ENCODE measurements at regions not wholly inside any gene's neighbourhood (a gene's known extent, or its start where the extent isn't known, plus 50 kb on each side); places are given as distances from the start of the nearest gene placed in this dataset.
A peak's percentile ranks its signal among the peaks of the same experiment; 100 is the strongest.

DNA sequence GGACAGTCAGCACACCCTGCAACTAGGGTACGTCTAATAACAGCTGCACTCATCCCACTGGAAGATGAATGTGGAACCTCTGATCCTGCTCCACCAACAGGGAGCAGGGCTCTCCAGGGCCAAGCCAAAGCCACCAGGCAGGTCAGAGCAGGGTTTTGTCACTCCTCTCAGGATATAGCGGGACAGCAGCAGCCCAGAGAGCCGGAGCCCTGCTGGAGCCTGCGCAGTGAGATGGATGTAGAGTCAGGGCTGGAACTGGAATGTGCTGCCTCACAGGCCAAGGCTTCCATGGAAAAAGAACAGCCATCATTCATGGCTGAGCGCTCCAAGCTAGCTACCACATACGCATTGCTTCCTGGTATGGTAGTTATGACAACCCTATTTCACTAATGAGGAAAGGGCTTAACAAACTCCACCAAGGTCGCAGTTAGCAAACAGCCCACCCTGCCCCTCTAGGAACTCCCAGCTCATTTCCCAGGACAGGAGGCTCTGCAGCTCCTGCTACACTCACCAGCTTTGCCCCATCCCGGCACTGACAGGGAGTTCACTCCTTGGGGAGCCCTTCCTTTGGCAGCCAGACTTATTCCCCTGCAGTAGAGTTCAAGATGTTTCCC lies 85.2 kb downstream of the HS1BP3 start (continued):
- TF ChIP-seq, protein P1, sequence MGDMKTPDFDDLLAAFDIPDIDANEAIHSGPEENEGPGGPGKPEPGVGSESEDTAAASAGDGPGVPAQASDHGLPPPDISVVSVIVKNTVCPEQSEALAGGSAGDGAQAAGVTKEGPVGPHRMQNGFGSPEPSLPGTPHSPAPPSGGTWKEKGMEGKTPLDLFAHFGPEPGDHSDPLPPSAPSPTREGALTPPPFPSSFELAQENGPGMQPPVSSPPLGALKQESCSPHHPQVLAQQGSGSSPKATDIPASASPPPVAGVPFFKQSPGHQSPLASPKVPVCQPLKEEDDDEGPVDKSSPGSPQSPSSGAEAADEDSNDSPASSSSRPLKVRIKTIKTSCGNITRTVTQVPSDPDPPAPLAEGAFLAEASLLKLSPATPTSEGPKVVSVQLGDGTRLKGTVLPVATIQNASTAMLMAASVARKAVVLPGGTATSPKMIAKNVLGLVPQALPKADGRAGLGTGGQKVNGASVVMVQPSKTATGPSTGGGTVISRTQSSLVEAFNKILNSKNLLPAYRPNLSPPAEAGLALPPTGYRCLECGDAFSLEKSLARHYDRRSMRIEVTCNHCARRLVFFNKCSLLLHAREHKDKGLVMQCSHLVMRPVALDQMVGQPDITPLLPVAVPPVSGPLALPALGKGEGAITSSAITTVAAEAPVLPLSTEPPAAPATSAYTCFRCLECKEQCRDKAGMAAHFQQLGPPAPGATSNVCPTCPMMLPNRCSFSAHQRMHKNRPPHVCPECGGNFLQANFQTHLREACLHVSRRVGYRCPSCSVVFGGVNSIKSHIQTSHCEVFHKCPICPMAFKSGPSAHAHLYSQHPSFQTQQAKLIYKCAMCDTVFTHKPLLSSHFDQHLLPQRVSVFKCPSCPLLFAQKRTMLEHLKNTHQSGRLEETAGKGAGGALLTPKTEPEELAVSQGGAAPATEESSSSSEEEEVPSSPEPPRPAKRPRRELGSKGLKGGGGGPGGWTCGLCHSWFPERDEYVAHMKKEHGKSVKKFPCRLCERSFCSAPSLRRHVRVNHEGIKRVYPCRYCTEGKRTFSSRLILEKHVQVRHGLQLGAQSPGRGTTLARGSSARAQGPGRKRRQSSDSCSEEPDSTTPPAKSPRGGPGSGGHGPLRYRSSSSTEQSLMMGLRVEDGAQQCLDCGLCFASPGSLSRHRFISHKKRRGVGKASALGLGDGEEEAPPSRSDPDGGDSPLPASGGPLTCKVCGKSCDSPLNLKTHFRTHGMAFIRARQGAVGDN (CRISPR knock-in tag; IDR thresholded peaks at IDR 0.05), result peak; percentile 68
- TF ChIP-seq TEAD3 (CRISPR knock-in tag; optimal IDR thresholded peaks at IDR 0.05; ENCODE audit: borderline replicate concordance) (peak; percentile 50), ZC3H13 (CRISPR knock-in tag; IDR thresholded peaks at IDR 0.05) (no peak), ZNF207 (IDR thresholded peaks at IDR 0.05; ENCODE audit: borderline replicate concordance) (no peak), RFX1 (IDR thresholded peaks at IDR 0.05) (peak; percentile 60; the same call in 1 of the 2 replicates), NR1H2 (CRISPR knock-in tag; IDR thresholded peaks at IDR 0.05; ENCODE audit: borderline replicate concordance, low read depth) (no peak), ZNF34 (CRISPR knock-in tag; IDR thresholded peaks at IDR 0.05; ENCODE audit: borderline replicate concordance) (peak; percentile 69; the same call in 1 of the 2 replicates), ZNF766 (CRISPR knock-in tag; IDR thresholded peaks at IDR 0.05; ENCODE audit: borderline replicate concordance) (0 out of 2 replicates have a peak, but pooled peaks have one; percentile 43), ZNF816 (CRISPR knock-in tag; IDR thresholded peaks at IDR 0.05; ENCODE audit: borderline replicate concordance) (no peak), MXD4 (CRISPR knock-in tag; IDR thresholded peaks at IDR 0.05) (no peak), ZNF773 (CRISPR knock-in tag; IDR thresholded peaks at IDR 0.05; ENCODE audit: borderline replicate concordance) (no peak)
- TF ChIP-seq, protein P2, sequence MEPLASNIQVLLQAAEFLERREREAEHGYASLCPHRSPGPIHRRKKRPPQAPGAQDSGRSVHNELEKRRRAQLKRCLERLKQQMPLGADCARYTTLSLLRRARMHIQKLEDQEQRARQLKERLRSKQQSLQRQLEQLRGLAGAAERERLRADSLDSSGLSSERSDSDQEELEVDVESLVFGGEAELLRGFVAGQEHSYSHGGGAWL (CRISPR knock-in tag; IDR thresholded peaks at IDR 0.05), result 0 out of 2 replicates have a peak, but pooled peaks have one; percentile 21
- TF ChIP-seq, protein P3, sequence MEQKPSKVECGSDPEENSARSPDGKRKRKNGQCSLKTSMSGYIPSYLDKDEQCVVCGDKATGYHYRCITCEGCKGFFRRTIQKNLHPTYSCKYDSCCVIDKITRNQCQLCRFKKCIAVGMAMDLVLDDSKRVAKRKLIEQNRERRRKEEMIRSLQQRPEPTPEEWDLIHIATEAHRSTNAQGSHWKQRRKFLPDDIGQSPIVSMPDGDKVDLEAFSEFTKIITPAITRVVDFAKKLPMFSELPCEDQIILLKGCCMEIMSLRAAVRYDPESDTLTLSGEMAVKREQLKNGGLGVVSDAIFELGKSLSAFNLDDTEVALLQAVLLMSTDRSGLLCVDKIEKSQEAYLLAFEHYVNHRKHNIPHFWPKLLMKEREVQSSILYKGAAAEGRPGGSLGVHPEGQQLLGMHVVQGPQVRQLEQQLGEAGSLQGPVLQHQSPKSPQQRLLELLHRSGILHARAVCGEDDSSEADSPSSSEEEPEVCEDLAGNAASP (CRISPR knock-in tag; IDR thresholded peaks at IDR 0.05; ENCODE audit: borderline replicate concordance), result no peak
- TF ChIP-seq, protein P4, sequence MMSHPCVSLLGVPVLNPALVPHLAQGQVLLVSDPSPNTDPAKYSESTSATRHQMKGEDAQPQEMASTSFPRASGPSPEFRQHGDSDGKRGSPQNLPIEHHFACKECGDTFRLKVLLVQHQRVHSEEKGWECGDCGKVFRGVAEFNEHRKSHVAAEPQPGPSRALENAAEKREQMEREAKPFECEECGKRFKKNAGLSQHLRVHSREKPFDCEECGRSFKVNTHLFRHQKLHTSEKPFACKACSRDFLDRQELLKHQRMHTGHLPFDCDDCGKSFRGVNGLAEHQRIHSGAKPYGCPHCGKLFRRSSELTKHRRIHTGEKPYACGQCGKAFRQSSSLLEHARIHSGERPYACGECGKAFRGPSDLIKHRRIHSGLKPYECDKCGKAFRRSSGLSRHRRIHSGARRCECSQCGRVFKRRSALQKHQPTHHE (CRISPR knock-in tag; IDR thresholded peaks at IDR 0.05; ENCODE audit: borderline replicate concordance), result no peak
- TF ChIP-seq, protein P5, sequence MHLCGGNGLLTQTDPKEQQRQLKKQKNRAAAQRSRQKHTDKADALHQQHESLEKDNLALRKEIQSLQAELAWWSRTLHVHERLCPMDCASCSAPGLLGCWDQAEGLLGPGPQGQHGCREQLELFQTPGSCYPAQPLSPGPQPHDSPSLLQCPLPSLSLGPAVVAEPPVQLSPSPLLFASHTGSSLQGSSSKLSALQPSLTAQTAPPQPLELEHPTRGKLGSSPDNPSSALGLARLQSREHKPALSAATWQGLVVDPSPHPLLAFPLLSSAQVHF (CRISPR knock-in tag; IDR thresholded peaks at IDR 0.05), result no peak
- TF ChIP-seq, protein P6, sequence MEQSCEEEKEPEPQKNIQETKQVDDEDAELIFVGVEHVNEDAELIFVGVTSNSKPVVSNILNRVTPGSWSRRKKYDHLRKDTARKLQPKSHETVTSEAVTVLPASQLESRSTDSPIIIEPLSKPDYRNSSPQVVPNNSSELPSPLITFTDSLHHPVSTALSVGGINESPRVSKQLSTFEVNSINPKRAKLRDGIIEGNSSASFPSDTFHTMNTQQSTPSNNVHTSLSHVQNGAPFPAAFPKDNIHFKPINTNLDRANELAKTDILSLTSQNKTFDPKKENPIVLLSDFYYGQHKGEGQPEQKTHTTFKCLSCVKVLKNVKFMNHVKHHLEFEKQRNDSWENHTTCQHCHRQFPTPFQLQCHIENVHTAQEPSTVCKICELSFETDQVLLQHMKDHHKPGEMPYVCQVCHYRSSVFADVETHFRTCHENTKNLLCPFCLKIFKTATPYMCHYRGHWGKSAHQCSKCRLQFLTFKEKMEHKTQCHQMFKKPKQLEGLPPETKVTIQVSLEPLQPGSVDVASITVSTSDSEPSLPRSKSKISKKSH (CRISPR knock-in tag; IDR thresholded peaks at IDR 0.05; ENCODE audit: borderline replicate concordance), result 0 out of 2 replicates have a peak, but pooled peaks have one; percentile 13

All from HepG2 (cell line).